HepG2 (cell line): ENCODE measurements at regions not wholly inside any gene's neighbourhood (a gene's known extent, or its start where the extent isn't known, plus 50 kb on each side); places are given as distances from the start of the nearest gene placed in this dataset.

Source experiments
- ATAC-seq: fragments of 200-7000 bp; cut with Tn5 transposase; 3 replicates; pipeline ENCODE4 v1.9.1; 2020; ENCODE audit warnings: mild to moderate bottlenecking, moderate library complexity
- BruUV-seq: library from RNA; stranded (reverse); fragments of 400-500 nt; replicated peaks from 2 replicates; lab custom pipeline; 2021; lab: Mats Ljungman, UMichigan
- CTCF ChIA-PET: fragments of 300-600 bp; formaldehyde crosslinking; extraction: SDS; loops from one replicate; lab custom pipeline; 2021; ENCODE audit warnings: low total read pairs, inconsistent platforms, low intra/inter-chr PET ratio; lab: Yijun Ruan, JAX
- POLR2A ChIA-PET: fragments of 350-600 bp; sonication (Branson Sonifier 250); formaldehyde crosslinking; loops from one replicate; lab custom pipeline; 2020; ENCODE audit warnings: antibody characterized with exemption, inconsistent platforms; lab: Yijun Ruan, JAX
- DNase-seq: peaks from one replicate; pipeline ENCODE4 v3.0.0-alpha.2; 2015; ENCODE audit warnings: low spot score
- FAIRE-seq: peaks from 3 replicates; lab custom pipeline; 2011; peaks lifted over from hg19 to GRCh38; lab: Jason Lieb, UNC
- H2AFZ ChIP-seq: one replicate; pipeline ENCODE4 v1.6.1; 2011; ENCODE audit warnings: low read length, inconsistent platforms
- H3K27ac ChIP-seq: fragments of 300-600 bp; 3 replicates; pipeline ENCODE4 v1.8.0; 2011; ENCODE audit warnings: mixed run types, mild to moderate bottlenecking, mixed read lengths, low read length, inconsistent platforms; ENCODE audit not compliant: insufficient read depth; ENCODE audit errors: extremely low read length
- H3K27me3 ChIP-seq, 2 experiments: fragments of 200-600 bp in 1 of 2; 2 replicates in 1 of 2; 3 replicates in 1 of 2; pipeline versions ENCODE4 v1.6.0 to v1.8.0; 2011; ENCODE audit warnings: low read length in 2 of 2, mild to moderate bottlenecking in 2 of 2, moderate library complexity in 2 of 2, inconsistent platforms in 1 of 2; ENCODE audit not compliant: insufficient read depth in 2 of 2, control insufficient read depth in 1 of 2
- H3K36me3 ChIP-seq, 2 experiments: fragments of 200-600 bp in 1 of 2; replicated peaks in 1 of 2; 2 replicates in 1 of 2; 3 replicates in 1 of 2; pipeline versions ENCODE4 v1.5.1 to v1.8.0; 2011; ENCODE audit warnings: low read length in 2 of 2, inconsistent platforms in 1 of 2; ENCODE audit not compliant: insufficient read depth in 2 of 2, control insufficient read depth in 1 of 2
- H3K4me1 ChIP-seq: 2 replicates; pipeline ENCODE4 v1.5.1; 2012; ENCODE audit warnings: low read length, inconsistent platforms; ENCODE audit not compliant: insufficient read depth
- H3K4me2 ChIP-seq: 2 replicates; pipeline ENCODE4 v1.6.0; 2011; ENCODE audit warnings: low read depth, low read length, inconsistent platforms
- H3K4me3 ChIP-seq, 3 experiments: fragments of 200-600 bp in 1 of 3; sonication (generic), shearing (Covaris generic) in 1 of 3; replicated peaks in 1 of 3; 2 replicates each; pipeline ENCODE4 v1.5.1; 2011 to 2016; ENCODE audit warnings: low read length in 3 of 3, inconsistent platforms in 2 of 3, low read depth in 2 of 3, mild to moderate bottlenecking in 2 of 3, control low read depth in 1 of 3, mixed read lengths in 1 of 3; ENCODE audit not compliant: insufficient read depth in 1 of 3
- H3K79me2 ChIP-seq: one replicate; pipeline ENCODE4 v1.6.1; 2011; ENCODE audit warnings: low read length, inconsistent platforms; ENCODE audit not compliant: insufficient read depth
- H3K9ac ChIP-seq: 2 replicates; pipeline ENCODE4 v1.6.0; 2011; ENCODE audit warnings: mild to moderate bottlenecking, low read depth, low read length, inconsistent platforms; ENCODE audit not compliant: insufficient read depth
- H3K9me3 ChIP-seq: 2 replicates; pipeline ENCODE4 v1.5.1; 2012; ENCODE audit warnings: mild to moderate bottlenecking, low read length
- H4K20me1 ChIP-seq: 2 replicates; pipeline ENCODE4 v1.6.0; 2011; ENCODE audit warnings: inconsistent platforms, mild to moderate bottlenecking, low read length, moderate library complexity; ENCODE audit not compliant: insufficient read depth
- ARID5B ChIP-seq: IDR thresholded peaks from 2 replicates; pipeline ENCODE4 v1.4.0; 2020; ENCODE audit warnings: mild to moderate bottlenecking, missing genetic modification reagents
- ATF6 ChIP-seq: sonication (generic); formaldehyde crosslinking; conservative IDR thresholded peaks from 2 replicates; pipeline ENCODE4 v1.4.0; 2020; ENCODE audit warnings: missing genetic modification reagents
- HOXA5 ChIP-seq: sonication (generic); formaldehyde crosslinking; IDR thresholded peaks from 2 replicates; pipeline ENCODE4 v1.4.0; 2020; ENCODE audit warnings: missing genetic modification reagents
- PBX3 ChIP-seq: sonication (generic); formaldehyde crosslinking; IDR thresholded peaks from 2 replicates; pipeline ENCODE4 v1.8.1; 2023; ENCODE audit warnings: missing genetic modification reagents, inconsistent platforms, borderline replicate concordance
- SAP130 ChIP-seq: IDR thresholded peaks from 2 replicates; pipeline ENCODE4 v1.6.1; 2016; ENCODE audit warnings: low read depth
- SMC3 ChIP-seq: IDR thresholded peaks from 2 replicates; pipeline ENCODE4 v1.6.1; 2011; ENCODE audit warnings: low read length, improper control_type of control experiment
- SP140L ChIP-seq: sonication (generic); formaldehyde crosslinking; IDR thresholded peaks from 2 replicates; pipeline ENCODE4 v1.4.0; 2020; ENCODE audit warnings: missing genetic modification reagents, borderline replicate concordance
- ZGPAT ChIP-seq: IDR thresholded peaks from 2 replicates; pipeline ENCODE4 v1.6.1; 2016; ENCODE audit warnings: mild to moderate bottlenecking
- ZMAT5 ChIP-seq: sonication (generic); formaldehyde crosslinking; IDR thresholded peaks from 2 replicates; pipeline ENCODE4 v1.5.0; 2020; ENCODE audit warnings: mild to moderate bottlenecking, low read depth, missing genetic modification reagents, borderline replicate concordance
- ZNF350 ChIP-seq: sonication (generic); formaldehyde crosslinking; IDR thresholded peaks from 2 replicates; pipeline ENCODE4 v1.4.0; 2020; ENCODE audit warnings: mild to moderate bottlenecking, low read depth, missing genetic modification reagents, borderline replicate concordance
- ZNF883 ChIP-seq: sonication (generic); formaldehyde crosslinking; IDR thresholded peaks from 2 replicates; pipeline ENCODE4 v1.5.1; 2020; ENCODE audit warnings: mild to moderate bottlenecking, missing genetic modification reagents; ENCODE audit errors: not compliant biosample characterization
- WGBS: methylation state at CpG from one replicate; pipeline ENCODE4 v1.1.6; 2017; ENCODE audit warnings: low lambda C conversion rate; 5-methylcytosine and 5-hydroxymethylcytosine counted together
- in situ Hi-C: cut with HindIII; loops from 2 replicates; pipeline ENCODE4 v1.10.0; 2017; ENCODE audit warnings: low pct_unique_long_range_greater_than_20kb; ENCODE audit not compliant: extremely low pct_ligation_motif_present
- intact Hi-C: fragments of 100-400 bp; cut with micrococcal nuclease; formaldehyde crosslinking; loops from one replicate; pipeline ENCODE4 v1.10.0; 2022; ENCODE audit not compliant: unreplicated experiment

GRCh38 chr6:3977875-3978711 lies 100.8 kb downstream of the FAM217A start:
- Histone ChIP-seq H3K36me3 (no peaks in the 10 kb centered on the region), H2AFZ (no peak overlapping the region), H4K20me1 (no peaks in the 10 kb centered on the region), H3K9me3 (no peaks in the 10 kb centered on the region), H3K4me3 (no peak overlapping the region), H3K4me2 (peak overlapping the region; percentile 16), H3K9ac (no peak overlapping the region), H3K27ac (no peak overlapping the region), H3K4me1 (0 out of 2 replicates have a peak, but pooled peaks cover 5% of the 10 kb centered on the region), H3K27me3 (peaks cover 0 to 2% of the 10 kb centered on the region in 2 experiments; a peak in 2 of 5 replicates), H3K79me2 (no peaks in the 10 kb centered on the region)
- FAIRE-seq = peak; percentile 93
- peak; percentile 96 for ATAC-seq
- in situ Hi-C loops = loop anchor here (25.0 kb wide), 1 partner anchor 691 kb away; no protein-coding TSS in a partner anchor
- WGBS = 29% methylated on average over 16 of the region's 16 CpGs
- ChIA-PET POLR2A (interaction anchor here (0.9 to 1.5 kb wide), 6 partner anchors 8 to 229 kb away, joined by 3 to 5 read pairs (median 3); a partner anchor contains a TSS), CTCF (interaction anchor here (0.7 to 3.2 kb wide), 6 partner anchors 45 to 236 kb away, joined by 3 to 35 read pairs (median 8); partner anchors contain the start of gene FAM50B)
- no TSS peak for BruUV-seq
- DNase-seq = peak; percentile 51
- intact Hi-C loops = loop anchor here (1.0 to 5.0 kb wide), 4 partner anchors 45 to 236 kb away; no protein-coding TSS in a partner anchor
- TF ChIP-seq ZMAT5 (CRISPR knock-in tag) (no peak), ZNF350 (CRISPR knock-in tag) (no peak), ARID5B (0 out of 2 replicates have a peak, but pooled peaks have one; percentile 21), ATF6 (0 out of 2 replicates have a peak, but pooled peaks have one; percentile 59), SP140L (CRISPR knock-in tag) (no peak), ZGPAT (CRISPR knock-in tag) (peak; percentile 21; the same call in 1 of the 2 replicates), HOXA5 (0 out of 2 replicates have a peak, but pooled peaks have one; percentile 31), SAP130 (CRISPR knock-in tag) (0 out of 2 replicates have a peak, but pooled peaks have one; percentile 4), PBX3 (no peak), SMC3 (peak; percentile 89), ZNF883 (CRISPR knock-in tag) (no peak)
